GM12878 (cell line): ENCODE measurements at regions not wholly inside any gene's neighbourhood (a gene's known extent, or its start where the extent isn't known, plus 50 kb on each side); places are given as distances from the start of the nearest gene placed in this dataset.

Source experiments
- ATAC-seq: fragments of 200-7000 bp; cut with Tn5 transposase; 3 replicates; pipeline ENCODE4 v1.9.1; 2020; ENCODE audit warnings: mild to moderate bottlenecking, moderate library complexity
- BruUV-seq: library from RNA; stranded (reverse); fragments of 400-500 nt; replicated peaks from 2 replicates; lab custom pipeline; 2021; lab: Mats Ljungman, UMichigan
- CTCF ChIA-PET: fragments of 300-600 bp; sonication (Branson Sonifier 250); formaldehyde crosslinking; extraction: SDS; loops from one replicate; lab custom pipeline; 2021; ENCODE audit warnings: inconsistent platforms; lab: Yijun Ruan, JAX
- POLR2A ChIA-PET: fragments of 350-600 bp; formaldehyde crosslinking; extraction: SDS; loops from one replicate; lab custom pipeline; 2021; ENCODE audit warnings: inconsistent platforms; lab: Charles Lee
- RAD21 ChIA-PET: fragments of 300-600 bp; sonication (Branson Sonifier 250); formaldehyde crosslinking; loops from one replicate; lab custom pipeline; 2023; ENCODE audit warnings: antibody characterized with exemption; ENCODE audit not compliant: unreplicated experiment; lab: Charles Lee
- SMC1A ChIA-PET: fragments of 300-600 bp; sonication (Branson Sonifier 250); formaldehyde crosslinking; loops from one replicate; lab custom pipeline; 2023; ENCODE audit not compliant: unreplicated experiment, uncharacterized antibody; lab: Charles Lee
- DNase-seq: peaks from one replicate; pipeline ENCODE4 v3.0.0-alpha.2; 2011; ENCODE audit warnings: low read depth, low spot score
- FAIRE-seq: peaks from 3 replicates; lab custom pipeline; 2011; peaks lifted over from hg19 to GRCh38; lab: Jason Lieb, UNC
- H2AFZ ChIP-seq: 2 replicates; pipeline ENCODE4 v1.6.0; 2011; ENCODE audit warnings: low read depth, low read length, control low read depth; ENCODE audit not compliant: control insufficient read depth
- H3K27ac ChIP-seq: 2 replicates; pipeline ENCODE4 v1.5.1; 2011; ENCODE audit warnings: control low read depth; ENCODE audit not compliant: control insufficient read depth, insufficient read depth
- H3K27me3 ChIP-seq, 2 experiments: replicated peaks in 1 of 2; 2 replicates each; pipeline versions ENCODE4 v1.6.0 to v1.6.1; 2011; ENCODE audit warnings: low read length in 1 of 2; ENCODE audit not compliant: control insufficient read depth in 2 of 2, insufficient read depth in 2 of 2
- H3K36me3 ChIP-seq, 2 experiments: 2 replicates each; pipeline ENCODE4 v1.5.1; 2011; ENCODE audit warnings: low read length in 1 of 2; ENCODE audit not compliant: control insufficient read depth in 2 of 2, insufficient read depth in 2 of 2
- H3K4me1 ChIP-seq: 2 replicates; pipeline ENCODE4 v1.6.1; 2011; ENCODE audit warnings: mild to moderate bottlenecking, low read length, moderate library complexity, mixed read lengths; ENCODE audit not compliant: control insufficient read depth, insufficient read depth
- H3K4me2 ChIP-seq: 2 replicates; pipeline ENCODE4 v1.6.0; 2011; ENCODE audit warnings: control low read depth; ENCODE audit not compliant: control insufficient read depth, insufficient read depth
- H3K4me3 ChIP-seq: fragments of 200-600 bp; sonication (generic); 2 replicates; pipeline ENCODE4 v1.5.1; 2016
- H3K79me2 ChIP-seq: 2 replicates; pipeline ENCODE4 v1.6.0; 2011; ENCODE audit warnings: low read length; ENCODE audit not compliant: control insufficient read depth, insufficient read depth
- H3K9ac ChIP-seq: 2 replicates; pipeline ENCODE4 v1.8.0; 2011; ENCODE audit warnings: low read length, control low read depth, mixed read lengths; ENCODE audit not compliant: control insufficient read depth, insufficient read depth
- H3K9me3 ChIP-seq: replicated peaks from 3 replicates; pipeline ENCODE4 v1.5.1; 2011; ENCODE audit warnings: mild to moderate bottlenecking, low read length; ENCODE audit not compliant: control insufficient read depth, insufficient read depth
- H4K20me1 ChIP-seq: 2 replicates; pipeline ENCODE4 v1.6.0; 2011; ENCODE audit not compliant: control insufficient read depth, insufficient read depth
- BACH1 ChIP-seq: fragments of 450-650 bp; IDR thresholded peaks from 2 replicates; pipeline ENCODE4 v1.6.1; 2017; ENCODE audit warnings: mild to moderate bottlenecking, borderline replicate concordance
- CBX5 ChIP-seq: sonication (generic); IDR thresholded peaks from 2 replicates; pipeline ENCODE4 v1.6.1; 2016; ENCODE audit warnings: low read depth, moderate library complexity, mild to moderate bottlenecking, inconsistent platforms
- CEBPB ChIP-seq, 2 experiments: fragments of 150-350 bp in 1 of 2; IDR thresholded peaks; 2 replicates each; pipeline ENCODE4 v1.6.1; 2012 to 2014; ENCODE audit warnings: low read depth in 2 of 2, low read length in 2 of 2, borderline replicate concordance in 1 of 2, inconsistent platforms in 1 of 2
- CHD2 ChIP-seq: IDR thresholded peaks from 2 replicates; pipeline ENCODE4 v1.6.1; 2011; ENCODE audit warnings: low read depth, low read length, improper control_type of control experiment, borderline replicate concordance
- CREB1 ChIP-seq: IDR thresholded peaks from 2 replicates; pipeline ENCODE4 v1.6.1; 2012; ENCODE audit warnings: low read depth, mild to moderate bottlenecking, inconsistent platforms
- CREM ChIP-seq: IDR thresholded peaks from 2 replicates; pipeline ENCODE4 v1.6.1; 2014; ENCODE audit warnings: antibody characterized with exemption, low read depth
- NBN ChIP-seq: fragments of 450-650 bp; IDR thresholded peaks from 2 replicates; pipeline ENCODE4 v1.6.1; 2016
- NR2F1 ChIP-seq: fragments of 450-650 bp; conservative IDR thresholded peaks from 2 replicates; pipeline ENCODE4 v1.6.1; 2017; ENCODE audit warnings: mild to moderate bottlenecking
- SMC3 ChIP-seq: IDR thresholded peaks from 2 replicates; pipeline ENCODE4 v1.6.1; 2011; ENCODE audit warnings: low read length, improper control_type of control experiment, borderline replicate concordance
- SREBF2 ChIP-seq: IDR thresholded peaks from 2 replicates; pipeline ENCODE4 v1.6.1; 2012; ENCODE audit warnings: mild to moderate bottlenecking, low read length
- SRF ChIP-seq, 2 experiments: IDR thresholded peaks; 2 replicates each; pipeline ENCODE4 v1.6.1; 2011; ENCODE audit warnings: low read depth in 2 of 2, low read length in 2 of 2, mild to moderate bottlenecking in 1 of 2, moderate library complexity in 1 of 2
- TBL1XR1 ChIP-seq: IDR thresholded peaks from 2 replicates; pipeline ENCODE4 v1.6.1; 2012; ENCODE audit warnings: low read depth, low read length, improper control_type of control experiment
- ZBED1 ChIP-seq: IDR thresholded peaks from 2 replicates; pipeline ENCODE4 v1.6.1; 2016; ENCODE audit warnings: borderline replicate concordance
- ZNF622 ChIP-seq: fragments of 450-650 bp; IDR thresholded peaks from 2 replicates; pipeline ENCODE4 v1.6.1; 2017; ENCODE audit warnings: mild to moderate bottlenecking, inconsistent platforms
- WGBS: methylation state at CpG from one replicate; pipeline ENCODE4 v1.1.6; 2016; ENCODE audit warnings: low lambda C conversion rate; ENCODE audit not compliant: insufficient replicate concordance, insufficient coverage; ENCODE audit errors: missing lambda C conversion rate; 5-methylcytosine and 5-hydroxymethylcytosine counted together
- in situ Hi-C: fragments of 300-500 bp; cut with MboI; formaldehyde crosslinking; loops from 9 replicates; pipeline ENCODE4 v1.14.3; 2018; ENCODE audit warnings: mixed read lengths
- intact Hi-C: fragments of 100-400 bp; cut with micrococcal nuclease; formaldehyde crosslinking; loops from one replicate; pipeline ENCODE4 v1.14.2; 2022; ENCODE audit not compliant: unreplicated experiment
- TF ChIP-seq, protein P1 (sequence below): IDR thresholded peaks from 2 replicates; pipeline ENCODE4 v1.6.1; 2012; ENCODE audit warnings: low read depth, low read length, improper control_type of control experiment
- TF ChIP-seq, protein P2 (sequence below): fragments of 450-650 bp; IDR thresholded peaks from 2 replicates; pipeline ENCODE4 v1.6.1; 2016; ENCODE audit warnings: mild to moderate bottlenecking

DNA sequence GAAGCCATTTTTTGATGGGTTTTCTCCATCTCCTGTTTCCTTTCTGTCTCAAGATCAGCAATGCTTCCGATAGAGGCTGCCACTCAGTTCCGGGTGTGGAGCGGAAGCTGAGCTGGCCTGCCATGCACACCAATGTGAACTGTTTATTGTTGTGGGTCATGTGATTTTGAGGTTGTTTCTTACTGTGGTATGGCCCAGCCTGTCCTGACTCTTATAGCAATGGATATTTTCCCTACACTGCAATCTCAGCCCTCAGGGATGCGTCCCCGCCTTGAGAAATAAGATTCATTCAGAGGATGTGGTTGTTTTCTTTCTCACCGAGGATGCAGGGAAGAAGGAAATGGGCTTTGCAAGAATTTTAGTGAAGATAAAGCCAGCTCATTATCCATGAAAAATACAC lies 134.7 kb downstream of the PFKFB3 start:
- H3K27ac ChIP-seq: no peak overlapping the region
- H2AFZ ChIP-seq: no peak overlapping the region
- no peak overlapping the region for H3K9ac ChIP-seq
- CTCF ChIA-PET: interaction anchor here (1.6 kb wide), 1 partner anchor 9 kb away, joined by 4 read pairs; no protein-coding TSS in a partner anchor
- RAD21 ChIA-PET: no interaction called here
- no TSS peak for BruUV-seq
- intact Hi-C loops: no loop called here
- no peak for DNase-seq
- no peak overlapping the region for H3K4me2 ChIP-seq
- POLR2A ChIA-PET: no interaction called here
- no peak for ATAC-seq
- peaks cover 9% of the 10 kb centered on the region; the same call in 2 of the 3 replicates for H3K9me3 ChIP-seq
- no peak for FAIRE-seq
- no peaks in the 10 kb centered on the region for H3K36me3 ChIP-seq
- H3K27me3 ChIP-seq: no peaks in the 10 kb centered on the region; a peak in 1 of 4 replicates
- TF ChIP-seq CREB1: no peak
- no peak for TF ChIP-seq CBX5
- TF ChIP-seq, all 136 proteins: peak for 0
- SMC1A ChIA-PET: interaction anchor here (1.0 kb wide), 1 partner anchor 9 kb away, joined by 5 read pairs; no protein-coding TSS in a partner anchor
- in situ Hi-C loops: no loop called here
- no peak overlapping the region for H3K4me3 ChIP-seq
- H3K79me2 ChIP-seq: no peaks in the 10 kb centered on the region
- 56% methylated on average over 6 of the region's 6 CpGs for WGBS
- H3K4me1 ChIP-seq: no peaks in the 10 kb centered on the region
- no peaks in the 10 kb centered on the region for H4K20me1 ChIP-seq

DNA sequence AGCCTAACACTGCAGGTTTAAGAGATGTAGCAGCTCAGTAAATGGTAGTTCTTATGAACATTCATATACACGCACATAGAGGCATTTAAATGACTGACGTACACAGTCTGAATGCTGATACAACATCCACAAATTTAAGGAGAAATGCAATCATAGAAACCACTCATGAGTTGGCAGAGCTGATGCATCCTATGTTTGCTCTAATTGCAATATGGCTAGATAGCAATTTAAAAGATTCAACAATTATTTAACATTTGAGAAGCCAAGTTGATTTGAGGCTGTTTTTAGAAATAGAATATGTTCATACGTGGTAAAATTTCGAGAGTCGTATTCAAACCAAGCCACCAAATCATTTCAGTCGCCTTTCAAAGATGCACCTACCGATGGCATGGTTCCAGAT lies 135.6 kb downstream of the PFKFB3 start:
- RAD21 ChIA-PET: no interaction called here
- no peak overlapping the region for H3K4me3 ChIP-seq
- H3K4me1 ChIP-seq: no peaks in the 10 kb centered on the region
- DNase-seq: no peak
- 46% methylated on average over 7 of the region's 7 CpGs for WGBS
- no TSS peak for BruUV-seq
- no peak overlapping the region for H3K9ac ChIP-seq
- no peak overlapping the region for H2AFZ ChIP-seq
- intact Hi-C loops (no loop called here), in situ Hi-C loops (no loop called here)
- no peak for FAIRE-seq
- H3K27ac ChIP-seq: no peak overlapping the region
- no peaks in the 10 kb centered on the region for H4K20me1 ChIP-seq
- POLR2A ChIA-PET: no interaction called here
- peaks cover 3% of the 10 kb centered on the region; the same call in 1 of the 3 replicates for H3K9me3 ChIP-seq
- SMC1A ChIA-PET: interaction anchor here (0.6 to 1.8 kb wide), 4 partner anchors 10 to 57 kb away, joined by 3 to 7 read pairs (median 4); no protein-coding TSS in a partner anchor
- no peaks in the 10 kb centered on the region for H3K79me2 ChIP-seq
- no peaks in the 10 kb centered on the region; a peak in 1 of 4 replicates for H3K27me3 ChIP-seq
- H3K4me2 ChIP-seq: no peak overlapping the region
- no peaks in the 10 kb centered on the region for H3K36me3 ChIP-seq
- CTCF ChIA-PET: interaction anchor here (0.6 to 1.6 kb wide), 2 partner anchors 8 to 34 kb away, joined by 3 to 4 read pairs; no protein-coding TSS in a partner anchor
- no peak for ATAC-seq
- TF ChIP-seq ZNF622 (no peak), TBL1XR1 (no peak), CEBPB (IDR thresholded peaks at IDR 0.05; ENCODE audit: borderline replicate concordance in 1 of 2, low read depth in 2 of 2, low read length in 2 of 2) (no peak), SREBF2 (no peak), SRF (IDR thresholded peaks at IDR 0.05; ENCODE audit: low read depth in 2 of 2, low read length in 2 of 2) (no peak), CHD2 (no peak), CREM (no peak), BACH1 (no peak), NBN (no peak), ZBED1 (no peak), SMC3 (no peak), NR2F1 (no peak)
- TF ChIP-seq, protein P1, sequence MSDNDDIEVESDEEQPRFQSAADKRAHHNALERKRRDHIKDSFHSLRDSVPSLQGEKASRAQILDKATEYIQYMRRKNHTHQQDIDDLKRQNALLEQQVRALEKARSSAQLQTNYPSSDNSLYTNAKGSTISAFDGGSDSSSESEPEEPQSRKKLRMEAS: no peak
- TF ChIP-seq, protein P2, sequence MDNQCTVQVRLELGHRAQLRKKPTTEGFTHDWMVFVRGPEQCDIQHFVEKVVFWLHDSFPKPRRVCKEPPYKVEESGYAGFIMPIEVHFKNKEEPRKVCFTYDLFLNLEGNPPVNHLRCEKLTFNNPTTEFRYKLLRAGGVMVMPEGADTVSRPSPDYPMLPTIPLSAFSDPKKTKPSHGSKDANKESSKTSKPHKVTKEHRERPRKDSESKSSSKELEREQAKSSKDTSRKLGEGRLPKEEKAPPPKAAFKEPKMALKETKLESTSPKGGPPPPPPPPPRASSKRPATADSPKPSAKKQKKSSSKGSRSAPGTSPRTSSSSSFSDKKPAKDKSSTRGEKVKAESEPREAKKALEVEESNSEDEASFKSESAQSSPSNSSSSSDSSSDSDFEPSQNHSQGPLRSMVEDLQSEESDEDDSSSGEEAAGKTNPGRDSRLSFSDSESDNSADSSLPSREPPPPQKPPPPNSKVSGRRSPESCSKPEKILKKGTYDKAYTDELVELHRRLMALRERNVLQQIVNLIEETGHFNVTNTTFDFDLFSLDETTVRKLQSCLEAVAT: no peak
